Caco-2 (cell line): ENCODE measurements at regions not wholly inside any gene's neighbourhood (a gene's known extent, or its start where the extent isn't known, plus 50 kb on each side); places are given as distances from the start of the nearest gene placed in this dataset.

Source experiments
- BruUV-seq: library from RNA; stranded (reverse); fragments of 400-500 nt; replicated peaks from 2 replicates; lab custom pipeline; 2021; lab: Mats Ljungman, UMichigan
- CTCF ChIA-PET: fragments of 300-600 bp; sonication (Branson Sonifier 250); formaldehyde crosslinking; loops from one replicate; lab custom pipeline; 2022; ENCODE audit warnings: antibody characterized with exemption; lab: Charles Lee
- POLR2A ChIA-PET: fragments of 300-600 bp; sonication (Branson Sonifier 250); formaldehyde crosslinking; loops from one replicate; lab custom pipeline; 2022; ENCODE audit warnings: antibody characterized with exemption; lab: Charles Lee
- DNase-seq, 2 experiments: peaks; one replicate each; pipeline versions ENCODE4 v3.0.0 to v3.0.0-alpha.2; 2020 to 2022
- H3K27me3 ChIP-seq: replicated peaks from 2 replicates; pipeline ENCODE4 v1.6.0; 2011; ENCODE audit warnings: low read length; ENCODE audit not compliant: control insufficient read depth, insufficient read depth
- H3K36me3 ChIP-seq: 2 replicates; pipeline ENCODE4 v1.5.1; 2011; ENCODE audit warnings: low read length; ENCODE audit not compliant: control insufficient read depth, insufficient read depth
- H3K4me1 ChIP-seq: fragments of 250-450 bp; sonication (Bioruptor Pico); 2 replicates; pipeline ENCODE4 v1.5.1; 2020; ENCODE audit warnings: mild to moderate bottlenecking
- H3K4me3 ChIP-seq: 2 replicates; pipeline ENCODE4 v1.5.1; 2011; ENCODE audit warnings: low read depth, mild to moderate bottlenecking, control low read depth, low read length
- H3K9me3 ChIP-seq: fragments of 250-450 bp; sonication (Bioruptor Pico); 2 replicates; pipeline ENCODE4 v1.5.1; 2020; ENCODE audit warnings: mild to moderate bottlenecking, moderate library complexity
- H3K27ac Mint-ChIP-seq: one replicate; pipeline ENCODE4 v1.8.0; 2022; ENCODE audit warnings: mixed read lengths; ENCODE audit not compliant: unreplicated experiment
- H3K27me3 Mint-ChIP-seq: one replicate; pipeline ENCODE4 v1.8.0; 2022; ENCODE audit warnings: mixed read lengths; ENCODE audit not compliant: insufficient read depth, unreplicated experiment
- H3K36me3 Mint-ChIP-seq: one replicate; pipeline ENCODE4 v1.8.0; 2022; ENCODE audit warnings: mild to moderate bottlenecking, mixed read lengths; ENCODE audit not compliant: insufficient read depth, unreplicated experiment
- H3K4me1 Mint-ChIP-seq: one replicate; pipeline ENCODE4 v1.8.0; 2022; ENCODE audit warnings: low read depth, mixed read lengths; ENCODE audit not compliant: unreplicated experiment
- H3K4me3 Mint-ChIP-seq: one replicate; pipeline ENCODE4 v1.8.0; 2022; ENCODE audit warnings: mild to moderate bottlenecking, moderate library complexity, mixed read lengths; ENCODE audit not compliant: unreplicated experiment
- H3K9me3 Mint-ChIP-seq: one replicate; pipeline ENCODE4 v1.8.0; 2022; ENCODE audit warnings: mixed read lengths; ENCODE audit not compliant: unreplicated experiment
- intact Hi-C: fragments of 100-400 bp; cut with micrococcal nuclease; formaldehyde crosslinking; loops from one replicate; pipeline ENCODE4 v1.10.0; 2022; ENCODE audit not compliant: unreplicated experiment
- TF ChIP-seq, protein P1 (sequence below), 2 experiments: fragments of 200-600 bp in 1 of 2; IDR thresholded peaks; 1 replicate in 1 of 2; 2 replicates in 1 of 2; pipeline versions ENCODE4 v1.5.1 to v1.8.0; 2011 to 2022; ENCODE audit warnings: antibody characterized with exemption in 1 of 2, control low read depth in 1 of 2, inconsistent platforms in 1 of 2, low read depth in 1 of 2, low read length in 1 of 2, mild to moderate bottlenecking in 1 of 2, moderate library complexity in 1 of 2; ENCODE audit not compliant: insufficient read depth in 1 of 2, severe bottlenecking in 1 of 2, unreplicated experiment in 1 of 2

- no peaks in the 10 kb centered on the region for H3K27me3 ChIP-seq
- H3K9me3 Mint-ChIP-seq, result peaks cover 27% of the 10 kb centered on the region
- BruUV-seq, result no TSS peak
- intact Hi-C loops, result loop anchor here (5.0 kb wide), 1 partner anchor 455 kb away; no protein-coding TSS in a partner anchor
- no peaks in the 10 kb centered on the region for H3K36me3 Mint-ChIP-seq
- H3K36me3 ChIP-seq, result no peaks in the 10 kb centered on the region
- H3K4me1 Mint-ChIP-seq, result no peaks in the 10 kb centered on the region
- no peaks in the 10 kb centered on the region for H3K27me3 Mint-ChIP-seq
- H3K27ac Mint-ChIP-seq, result no peak overlapping the region
- no peak overlapping the region for H3K4me3 Mint-ChIP-seq
- no peaks in the 10 kb centered on the region for H3K4me1 ChIP-seq
- no peak overlapping the region for H3K4me3 ChIP-seq
- no peaks in the 10 kb centered on the region for H3K9me3 ChIP-seq
- TF ChIP-seq, protein P1, sequence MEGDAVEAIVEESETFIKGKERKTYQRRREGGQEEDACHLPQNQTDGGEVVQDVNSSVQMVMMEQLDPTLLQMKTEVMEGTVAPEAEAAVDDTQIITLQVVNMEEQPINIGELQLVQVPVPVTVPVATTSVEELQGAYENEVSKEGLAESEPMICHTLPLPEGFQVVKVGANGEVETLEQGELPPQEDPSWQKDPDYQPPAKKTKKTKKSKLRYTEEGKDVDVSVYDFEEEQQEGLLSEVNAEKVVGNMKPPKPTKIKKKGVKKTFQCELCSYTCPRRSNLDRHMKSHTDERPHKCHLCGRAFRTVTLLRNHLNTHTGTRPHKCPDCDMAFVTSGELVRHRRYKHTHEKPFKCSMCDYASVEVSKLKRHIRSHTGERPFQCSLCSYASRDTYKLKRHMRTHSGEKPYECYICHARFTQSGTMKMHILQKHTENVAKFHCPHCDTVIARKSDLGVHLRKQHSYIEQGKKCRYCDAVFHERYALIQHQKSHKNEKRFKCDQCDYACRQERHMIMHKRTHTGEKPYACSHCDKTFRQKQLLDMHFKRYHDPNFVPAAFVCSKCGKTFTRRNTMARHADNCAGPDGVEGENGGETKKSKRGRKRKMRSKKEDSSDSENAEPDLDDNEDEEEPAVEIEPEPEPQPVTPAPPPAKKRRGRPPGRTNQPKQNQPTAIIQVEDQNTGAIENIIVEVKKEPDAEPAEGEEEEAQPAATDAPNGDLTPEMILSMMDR (IDR thresholded peaks at IDR 0.05; ENCODE audit: insufficient read depth in 1 of 2, low read depth in 1 of 2, low read length in 1 of 2, severe bottlenecking in 1 of 2, unreplicated experiment in 1 of 2), result no peak
- DNase-seq, result no peak
- POLR2A ChIA-PET, result no interaction called here
- CTCF ChIA-PET, result no interaction called here
Observed at GRCh38 chr10:130847170-130847569, 464.4 kb downstream of the TCERG1L start.

- intact Hi-C loops, result loop anchor here (5.0 kb wide), 1 partner anchor 453 kb away; no protein-coding TSS in a partner anchor
- DNase-seq, result no peak
- CTCF ChIA-PET, result no interaction called here
- H3K36me3 Mint-ChIP-seq, result no peaks in the 10 kb centered on the region
- H3K4me3 ChIP-seq, result no peak overlapping the region
- H3K4me1 Mint-ChIP-seq, result no peaks in the 10 kb centered on the region
- no peaks in the 10 kb centered on the region for H3K27me3 ChIP-seq
- H3K9me3 Mint-ChIP-seq, result peaks cover 42% of the 10 kb centered on the region
- no peak overlapping the region for H3K27ac Mint-ChIP-seq
- POLR2A ChIA-PET, result no interaction called here
- no peaks in the 10 kb centered on the region for H3K36me3 ChIP-seq
- peaks cover 4% of the 10 kb centered on the region; the same call in 1 of the 2 replicates for H3K9me3 ChIP-seq
- BruUV-seq, result no TSS peak
- TF ChIP-seq, protein P1 (IDR thresholded peaks at IDR 0.05; ENCODE audit: insufficient read depth in 1 of 2, low read depth in 1 of 2, low read length in 1 of 2, severe bottlenecking in 1 of 2, unreplicated experiment in 1 of 2), result no peak
- no peaks in the 10 kb centered on the region for H3K4me1 ChIP-seq
- H3K27me3 Mint-ChIP-seq, result no peaks in the 10 kb centered on the region
- no peak overlapping the region for H3K4me3 Mint-ChIP-seq
Observed at GRCh38 chr10:130848855-130849254, 462.7 kb downstream of the TCERG1L start.

- peaks cover 16% of the 10 kb centered on the region for H3K9me3 ChIP-seq
- CTCF ChIA-PET, result no interaction called here
- no TSS peak for BruUV-seq
- Mint-ChIP-seq H3K4me1 (no peaks in the 10 kb centered on the region), H3K9me3 (peaks cover 53% of the 10 kb centered on the region), H3K36me3 (no peaks in the 10 kb centered on the region), H3K27ac (no peak overlapping the region), H3K4me3 (no peak overlapping the region), H3K27me3 (no peaks in the 10 kb centered on the region)
- TF ChIP-seq, protein P1 (IDR thresholded peaks at IDR 0.05; ENCODE audit: insufficient read depth in 1 of 2, low read depth in 1 of 2, low read length in 1 of 2, severe bottlenecking in 1 of 2, unreplicated experiment in 1 of 2), result no peak
- no peaks in the 10 kb centered on the region for H3K4me1 ChIP-seq
- no peak overlapping the region for H3K4me3 ChIP-seq
- H3K27me3 ChIP-seq, result no peaks in the 10 kb centered on the region
- POLR2A ChIA-PET, result no interaction called here
- no peaks in the 10 kb centered on the region for H3K36me3 ChIP-seq
- no peak for DNase-seq
- intact Hi-C loops, result no loop called here
Observed at GRCh38 chr10:130854151-130854550, 457.4 kb downstream of the TCERG1L start.
